MM.1S (cell line): ENCODE measurements at regions not wholly inside any gene's neighbourhood (a gene's known extent, or its start where the extent isn't known, plus 50 kb on each side); places are given as distances from the start of the nearest gene placed in this dataset.

Source experiments
- DNase-seq: peaks from one replicate; pipeline ENCODE4 v3.0.0-alpha.2; 2015
- H2AFZ ChIP-seq: fragments of 300-600 bp; sonication (generic); 2 replicates; pipeline ENCODE4 v1.6.0; 2016; ENCODE audit warnings: antibody characterized with exemption, low read length
- H3F3A ChIP-seq: fragments of 300-600 bp; sonication (generic); 2 replicates; pipeline ENCODE4 v1.6.1; 2016; ENCODE audit warnings: mild to moderate bottlenecking, antibody characterized with exemption, low read length, moderate library complexity, mixed read lengths; ENCODE audit not compliant: insufficient read depth
- H3K27ac ChIP-seq: fragments of 300-600 bp; sonication (generic); 2 replicates; pipeline ENCODE4 v1.5.1; 2016; ENCODE audit warnings: mild to moderate bottlenecking, low read length
- H3K27me3 ChIP-seq: fragments of 300-600 bp; sonication (generic); replicated peaks from 2 replicates; pipeline ENCODE4 v1.6.0; 2016; ENCODE audit warnings: low read length; ENCODE audit not compliant: insufficient read depth
- H3K36me3 ChIP-seq: fragments of 300-600 bp; sonication (generic); replicated peaks from 2 replicates; pipeline ENCODE4 v1.6.1; 2016; ENCODE audit warnings: mild to moderate bottlenecking, low read length, mixed read lengths; ENCODE audit not compliant: insufficient read depth
- H3K4me1 ChIP-seq: fragments of 300-600 bp; sonication (generic); 2 replicates; pipeline ENCODE4 v1.6.1; 2016; ENCODE audit warnings: low read length, mixed read lengths
- H3K4me2 ChIP-seq: fragments of 300-600 bp; sonication (generic); 2 replicates; pipeline ENCODE4 v1.6.0; 2016; ENCODE audit warnings: low read depth, low read length
- H3K4me3 ChIP-seq: fragments of 300-600 bp; sonication (generic); 2 replicates; pipeline ENCODE4 v1.5.1; 2016; ENCODE audit warnings: low read length, mixed read lengths
- H3K79me2 ChIP-seq: fragments of 300-600 bp; sonication (generic); 2 replicates; pipeline ENCODE4 v1.6.1; 2016; ENCODE audit warnings: mixed run types, low read length, mixed read lengths
- H3K9ac ChIP-seq: fragments of 300-600 bp; sonication (generic); 2 replicates; pipeline ENCODE4 v1.6.1; 2016; ENCODE audit warnings: low read length, mixed read lengths
- H3K9me2 ChIP-seq: fragments of 300-600 bp; sonication (generic); replicated peaks from 2 replicates; pipeline ENCODE4 v1.6.1; 2016; ENCODE audit warnings: mild to moderate bottlenecking, low read length, mixed read lengths; ENCODE audit not compliant: insufficient read depth
- H3K9me3 ChIP-seq: fragments of 300-600 bp; sonication (generic); replicated peaks from 2 replicates; pipeline ENCODE4 v1.6.1; 2016; ENCODE audit warnings: mild to moderate bottlenecking, low read length, mixed read lengths; ENCODE audit not compliant: insufficient read depth
- H4K20me1 ChIP-seq: fragments of 300-600 bp; sonication (generic); 2 replicates; pipeline ENCODE4 v1.6.1; 2016; ENCODE audit warnings: mild to moderate bottlenecking, low read length, moderate library complexity, mixed read lengths; ENCODE audit not compliant: insufficient read depth
- CTCF ChIP-seq: fragments of 300-600 bp; sonication (generic); IDR thresholded peaks from 2 replicates; pipeline ENCODE4 v1.5.1; 2016; ENCODE audit warnings: antibody characterized with exemption, low read length, mixed read lengths
- EZH2 ChIP-seq: fragments of 300-600 bp; sonication (generic); optimal IDR thresholded peaks from 2 replicates; pipeline ENCODE3; 2017; ENCODE audit warnings: low read depth, mild to moderate bottlenecking, antibody characterized with exemption, low read length, mixed read lengths
- EZH2phosphoT487 ChIP-seq: fragments of 300-600 bp; sonication (generic); IDR thresholded peaks from 2 replicates; pipeline ENCODE4 v1.6.1; 2018; ENCODE audit warnings: antibody characterized with exemption, low read length

GRCh38 chr3:189500798-189501495, 130.2 kb upstream of the TP63 start:
- no peaks in the 10 kb centered on the region for H4K20me1 ChIP-seq
- H3K4me1 ChIP-seq: no peaks in the 10 kb centered on the region
- no peak overlapping the region for H3K27ac ChIP-seq
- no peak overlapping the region for H3K9ac ChIP-seq
- H3K79me2 ChIP-seq: no peaks in the 10 kb centered on the region
- TF ChIP-seq EZH2 (no peak), CTCF (no peak), EZH2phosphoT487 (no peak)
- no peak overlapping the region for H3K4me2 ChIP-seq
- H3K36me3 ChIP-seq: no peaks in the 10 kb centered on the region
- H3F3A ChIP-seq: no peaks in the 10 kb centered on the region
- no peaks in the 10 kb centered on the region for H3K9me2 ChIP-seq
- H3K9me3 ChIP-seq: no peaks in the 10 kb centered on the region
- H2AFZ ChIP-seq: no peak overlapping the region
- no peak overlapping the region for H3K4me3 ChIP-seq
- no peak for DNase-seq
- H3K27me3 ChIP-seq: no peaks in the 10 kb centered on the region

DNA sequence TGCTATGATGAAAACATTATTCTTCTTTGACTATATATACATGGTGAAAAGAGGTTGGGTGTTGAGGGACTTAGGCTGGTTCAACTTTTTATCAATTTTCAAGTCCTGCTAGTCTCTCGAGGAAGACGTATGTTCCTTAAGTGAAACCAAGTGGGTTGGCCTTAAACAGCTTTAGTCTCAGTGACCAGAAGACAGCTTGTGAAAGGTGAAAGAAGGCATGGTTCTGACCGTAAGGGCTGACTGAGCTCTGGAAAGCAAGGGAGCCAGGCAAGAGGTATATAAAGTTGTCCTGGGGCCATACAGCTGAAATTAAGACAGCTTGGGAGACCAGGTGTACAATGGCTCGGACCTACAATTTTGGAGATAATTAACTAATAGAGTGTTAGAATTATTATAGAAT, 128.9 kb upstream of the TP63 start:
- no peak overlapping the region for H3K9ac ChIP-seq
- H3K4me2 ChIP-seq: no peak overlapping the region
- H3K4me1 ChIP-seq: no peaks in the 10 kb centered on the region
- no peaks in the 10 kb centered on the region for H4K20me1 ChIP-seq
- no peaks in the 10 kb centered on the region for H3K9me3 ChIP-seq
- H3K79me2 ChIP-seq: no peaks in the 10 kb centered on the region
- H3K4me3 ChIP-seq: no peak overlapping the region
- no peaks in the 10 kb centered on the region for H3F3A ChIP-seq
- no peak overlapping the region for H3K27ac ChIP-seq
- no peaks in the 10 kb centered on the region for H3K36me3 ChIP-seq
- H2AFZ ChIP-seq: no peak overlapping the region
- H3K9me2 ChIP-seq: no peaks in the 10 kb centered on the region
- TF ChIP-seq CTCF: no peak
- no peak for TF ChIP-seq EZH2
- TF ChIP-seq EZH2phosphoT487: no peak
- H3K27me3 ChIP-seq: no peaks in the 10 kb centered on the region
- DNase-seq: peak; percentile 34

DNA sequence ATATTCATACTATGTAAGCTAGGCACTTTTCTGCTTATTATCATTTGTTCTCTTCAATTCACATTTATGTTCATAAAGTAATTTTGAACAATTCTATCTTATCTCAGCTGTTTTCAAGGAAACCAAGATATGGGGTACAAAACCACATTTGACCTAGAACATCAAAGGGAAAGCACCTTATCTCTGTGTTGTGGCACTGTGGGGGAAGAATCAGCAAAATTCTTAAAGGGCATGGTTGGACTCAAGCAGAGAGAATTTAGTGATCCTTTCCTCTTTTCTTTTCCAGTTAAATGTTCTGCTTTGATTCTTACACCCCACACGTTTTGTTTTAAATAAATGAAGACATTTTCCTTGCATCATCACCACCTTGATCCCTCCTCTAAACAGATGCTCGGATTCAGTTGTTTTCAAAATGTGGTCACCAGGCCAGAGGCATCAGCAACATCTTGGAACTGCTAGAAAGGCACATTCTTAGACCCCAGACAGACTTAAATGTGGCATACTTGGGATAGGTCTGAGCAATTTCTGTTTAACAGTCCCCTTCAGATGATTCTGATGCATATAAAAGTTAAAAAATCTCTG, 128.4 kb upstream of the TP63 start:
- Histone ChIP-seq H3K9me2 (no peaks in the 10 kb centered on the region), H3K79me2 (no peaks in the 10 kb centered on the region), H3K4me2 (no peak overlapping the region), H3K9ac (no peak overlapping the region), H3K27ac (no peak overlapping the region), H4K20me1 (no peaks in the 10 kb centered on the region), H3K4me3 (no peak overlapping the region), H3K27me3 (no peaks in the 10 kb centered on the region), H3K9me3 (no peaks in the 10 kb centered on the region), H3K4me1 (no peaks in the 10 kb centered on the region), H3F3A (no peaks in the 10 kb centered on the region), H2AFZ (no peak overlapping the region), H3K36me3 (no peaks in the 10 kb centered on the region)
- DNase-seq: peak; percentile 59
- TF ChIP-seq EZH2: no peak
- no peak for TF ChIP-seq CTCF
- no peak for TF ChIP-seq EZH2phosphoT487
